ENCODE measurements at regions not wholly inside any gene's neighbourhood (a gene's known extent, or its start where the extent isn't known, plus 50 kb on each side); places are given as distances from the start of the nearest gene placed in this dataset.

- Histone ChIP-seq H3K9me2 (ENCODE audit: insufficient read depth, low read length) (no peaks in the 10 kb centered on the region), H3K27ac (ENCODE audit: low read length) (no peak overlapping the region)
- TF ChIP-seq POLR2AphosphoS5 (IDR thresholded peaks at IDR 0.05): no peak
- TF ChIP-seq RAD21 (conservative IDR thresholded peaks at IDR 0.05): no peak
- no peak for TF ChIP-seq MXI1 (conservative IDR thresholded peaks at IDR 0.05; ENCODE audit: poor library complexity, severe bottlenecking)
- no peak for TF ChIP-seq REST (IDR thresholded peaks at IDR 0.05; ENCODE audit: borderline replicate concordance)
- no peak for TF ChIP-seq EZH2 (IDR thresholded peaks at IDR 0.05; ENCODE audit: borderline replicate concordance, insufficient read depth, low read length, poor library complexity, severe bottlenecking)
Measured at GRCh38 chr5:74295676-74296075, 344.9 kb downstream of the ENC1 start.

GRCh38 chr5:74295141-74295540 is 345.4 kb downstream of the ENC1 start:
- no peak overlapping the region for H3K4me3 ChIP-seq (ENCODE audit: low read length)
- H4K20me1 ChIP-seq (ENCODE audit: insufficient read depth): no peaks in the 10 kb centered on the region
- H2AFZ ChIP-seq (ENCODE audit: low read depth, low read length): no peak overlapping the region
- TF ChIP-seq, protein P1, sequence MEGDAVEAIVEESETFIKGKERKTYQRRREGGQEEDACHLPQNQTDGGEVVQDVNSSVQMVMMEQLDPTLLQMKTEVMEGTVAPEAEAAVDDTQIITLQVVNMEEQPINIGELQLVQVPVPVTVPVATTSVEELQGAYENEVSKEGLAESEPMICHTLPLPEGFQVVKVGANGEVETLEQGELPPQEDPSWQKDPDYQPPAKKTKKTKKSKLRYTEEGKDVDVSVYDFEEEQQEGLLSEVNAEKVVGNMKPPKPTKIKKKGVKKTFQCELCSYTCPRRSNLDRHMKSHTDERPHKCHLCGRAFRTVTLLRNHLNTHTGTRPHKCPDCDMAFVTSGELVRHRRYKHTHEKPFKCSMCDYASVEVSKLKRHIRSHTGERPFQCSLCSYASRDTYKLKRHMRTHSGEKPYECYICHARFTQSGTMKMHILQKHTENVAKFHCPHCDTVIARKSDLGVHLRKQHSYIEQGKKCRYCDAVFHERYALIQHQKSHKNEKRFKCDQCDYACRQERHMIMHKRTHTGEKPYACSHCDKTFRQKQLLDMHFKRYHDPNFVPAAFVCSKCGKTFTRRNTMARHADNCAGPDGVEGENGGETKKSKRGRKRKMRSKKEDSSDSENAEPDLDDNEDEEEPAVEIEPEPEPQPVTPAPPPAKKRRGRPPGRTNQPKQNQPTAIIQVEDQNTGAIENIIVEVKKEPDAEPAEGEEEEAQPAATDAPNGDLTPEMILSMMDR (IDR thresholded peaks at IDR 0.05; ENCODE audit: poor library complexity, severe bottlenecking): no peak
- TF ChIP-seq EZH2 (IDR thresholded peaks at IDR 0.05; ENCODE audit: borderline replicate concordance, insufficient read depth, low read length, poor library complexity, severe bottlenecking) (no peak), SMC3 (conservative IDR thresholded peaks at IDR 0.05; ENCODE audit: poor library complexity) (no peak), RAD21 (conservative IDR thresholded peaks at IDR 0.05) (no peak), MXI1 (conservative IDR thresholded peaks at IDR 0.05; ENCODE audit: poor library complexity, severe bottlenecking) (no peak)
- H3K27ac ChIP-seq (ENCODE audit: low read length): no peak overlapping the region
- no peaks in the 10 kb centered on the region for H3K9me2 ChIP-seq (ENCODE audit: insufficient read depth, low read length)
- H3F3A ChIP-seq (ENCODE audit: insufficient read depth, low read length, poor library complexity, severe bottlenecking): no peaks in the 10 kb centered on the region
- no peak overlapping the region for H3K9ac ChIP-seq (ENCODE audit: low read length)
- no peak overlapping the region for H3K4me2 ChIP-seq (ENCODE audit: low read length)
- no peaks in the 10 kb centered on the region for H3K36me3 ChIP-seq (ENCODE audit: insufficient read depth, low read length)
- no peaks in the 10 kb centered on the region for H3K27me3 ChIP-seq (ENCODE audit: insufficient read depth, low read depth, low read length)
- H3K79me2 ChIP-seq (replicated peaks; ENCODE audit: insufficient read depth, low read length): no peaks in the 10 kb centered on the region
- H3K9me3 ChIP-seq (ENCODE audit: low read length): no peaks in the 10 kb centered on the region

More at GRCh38 chr5:74295676-74296075, 344.9 kb downstream of the ENC1 start:
- Histone ChIP-seq H3K36me3 (ENCODE audit: insufficient read depth, low read length) (no peaks in the 10 kb centered on the region), H3K4me3 (ENCODE audit: low read length) (no peak overlapping the region), H3F3A (ENCODE audit: insufficient read depth, low read length, poor library complexity, severe bottlenecking) (no peaks in the 10 kb centered on the region), H3K79me2 (replicated peaks; ENCODE audit: insufficient read depth, low read length) (no peaks in the 10 kb centered on the region), H3K9ac (ENCODE audit: low read length) (no peak overlapping the region), H4K20me1 (ENCODE audit: insufficient read depth) (no peaks in the 10 kb centered on the region), H2AFZ (ENCODE audit: low read depth, low read length) (no peak overlapping the region), H3K27me3 (ENCODE audit: insufficient read depth, low read depth, low read length) (no peaks in the 10 kb centered on the region), H3K9me3 (ENCODE audit: low read length) (no peaks in the 10 kb centered on the region), H3K4me2 (ENCODE audit: low read length) (no peak overlapping the region)

DNA sequence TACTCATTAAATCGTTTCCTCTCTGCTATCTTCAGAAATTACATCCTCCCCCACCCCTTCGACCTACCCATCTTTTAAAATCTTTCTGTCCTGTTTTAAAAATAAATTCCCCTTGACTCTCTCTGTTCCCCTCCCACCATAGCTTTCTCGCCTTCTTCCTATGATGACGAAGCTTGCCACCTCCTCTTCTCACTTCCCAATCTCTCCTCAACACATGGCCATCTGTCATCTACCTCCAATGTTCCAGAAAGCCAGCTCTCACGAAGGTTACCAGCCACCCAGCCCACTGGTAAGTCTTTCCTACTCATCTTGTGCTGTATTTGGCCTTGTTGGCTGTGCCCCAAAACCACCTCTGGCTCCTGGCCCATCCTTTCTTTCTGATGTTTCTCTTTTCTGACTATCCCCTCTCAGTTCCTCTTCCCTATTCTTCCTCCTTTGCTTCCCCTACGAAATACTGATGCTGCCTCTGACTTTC is 346.3 kb downstream of the ENC1 start:
- Histone ChIP-seq H3K4me2 (ENCODE audit: low read length) (no peak overlapping the region), H4K20me1 (ENCODE audit: insufficient read depth) (no peaks in the 10 kb centered on the region), H3K9me2 (ENCODE audit: insufficient read depth, low read length) (no peaks in the 10 kb centered on the region), H3K9ac (ENCODE audit: low read length) (no peak overlapping the region), H3K9me3 (ENCODE audit: low read length) (no peaks in the 10 kb centered on the region), H3K27me3 (ENCODE audit: insufficient read depth, low read depth, low read length) (no peaks in the 10 kb centered on the region), H3F3A (ENCODE audit: insufficient read depth, low read length, poor library complexity, severe bottlenecking) (no peaks in the 10 kb centered on the region), H3K36me3 (ENCODE audit: insufficient read depth, low read length) (no peaks in the 10 kb centered on the region), H2AFZ (ENCODE audit: low read depth, low read length) (no peak overlapping the region), H3K27ac (ENCODE audit: low read length) (no peak overlapping the region), H3K4me3 (ENCODE audit: low read length) (no peak overlapping the region), H3K79me2 (replicated peaks; ENCODE audit: insufficient read depth, low read length) (no peaks in the 10 kb centered on the region)
- no peak for TF ChIP-seq EZH2 (IDR thresholded peaks at IDR 0.05; ENCODE audit: borderline replicate concordance, insufficient read depth, low read length, poor library complexity, severe bottlenecking)
- no peak for TF ChIP-seq TAF1 (IDR thresholded peaks at IDR 0.05; ENCODE audit: low read depth)
- no peak for TF ChIP-seq RAD21 (conservative IDR thresholded peaks at IDR 0.05)
- no peak for TF ChIP-seq SMC3 (conservative IDR thresholded peaks at IDR 0.05; ENCODE audit: poor library complexity)
- TF ChIP-seq POLR2AphosphoS5 (IDR thresholded peaks at IDR 0.05): no peak
- no peak for TF ChIP-seq REST (IDR thresholded peaks at IDR 0.05; ENCODE audit: borderline replicate concordance)
- no peak for TF ChIP-seq EP300 (conservative IDR thresholded peaks at IDR 0.05; ENCODE audit: poor library complexity, severe bottlenecking)
- TF ChIP-seq MXI1 (conservative IDR thresholded peaks at IDR 0.05; ENCODE audit: poor library complexity, severe bottlenecking): no peak
- TF ChIP-seq, protein P1 (IDR thresholded peaks at IDR 0.05; ENCODE audit: poor library complexity, severe bottlenecking): no peak
